ENCODE measurements at regions not wholly inside any gene's neighbourhood (a gene's known extent, or its start where the extent isn't known, plus 50 kb on each side); places are given as distances from the start of the nearest gene placed in this dataset.

- no peaks in the 10 kb centered on the region for H3K9me3 ChIP-seq
- no peaks in the 10 kb centered on the region for H3K36me3 ChIP-seq
- H3K27me3 ChIP-seq = no peaks in the 10 kb centered on the region
- no peak overlapping the region for H3K27ac ChIP-seq
- ATAC-seq = no peak
- TF ChIP-seq CTCF (IDR thresholded peaks at IDR 0.05) (no peak), POLR2AphosphoS5 (IDR thresholded peaks at IDR 0.05) (no peak), POLR2A (IDR thresholded peaks at IDR 0.05) (no peak), EP300 (IDR thresholded peaks at IDR 0.05) (no peak)
- H3K4me1 ChIP-seq = no peaks in the 10 kb centered on the region
- WGBS, 2 donors (ENCODE audit: low coverage in 1 of 2) = 77 to 87% methylated on average over 4 to 5 of the region's 5 CpGs
- no peak overlapping the region for H3K4me3 ChIP-seq
Observed at GRCh38 chr20:55888685-55889084, 116.6 kb downstream of the CBLN4 start.

GRCh38 chr20:55882910-55883309 is 122.4 kb downstream of the CBLN4 start:
- no peak for TF ChIP-seq EP300 (IDR thresholded peaks at IDR 0.05)
- TF ChIP-seq POLR2AphosphoS5 (IDR thresholded peaks at IDR 0.05) = no peak
- TF ChIP-seq POLR2A (IDR thresholded peaks at IDR 0.05) = no peak
- TF ChIP-seq CTCF (IDR thresholded peaks at IDR 0.05) = no peak
- Histone ChIP-seq H3K36me3 (no peaks in the 10 kb centered on the region), H3K27me3 (no peaks in the 10 kb centered on the region), H3K4me1 (no peaks in the 10 kb centered on the region), H3K9me3 (no peaks in the 10 kb centered on the region), H3K4me3 (no peak overlapping the region), H3K27ac (no peak overlapping the region)
- WGBS, 2 donors (ENCODE audit: low coverage in 1 of 2) = 50 to 67% methylated on average over 1 of the region's 3 CpGs
- ATAC-seq = no peak

GRCh38 chr20:55882286-55882685 is 123.0 kb downstream of the CBLN4 start:
- WGBS, 2 donors (ENCODE audit: low coverage in 1 of 2) = 62 to 80% methylated on average over 1 of the region's 1 CpG
- Histone ChIP-seq H3K27ac (no peak overlapping the region), H3K4me3 (no peak overlapping the region), H3K9me3 (no peaks in the 10 kb centered on the region), H3K36me3 (no peaks in the 10 kb centered on the region), H3K27me3 (no peaks in the 10 kb centered on the region), H3K4me1 (no peaks in the 10 kb centered on the region)
- TF ChIP-seq CTCF (IDR thresholded peaks at IDR 0.05) (no peak), EP300 (IDR thresholded peaks at IDR 0.05) (no peak), POLR2A (IDR thresholded peaks at IDR 0.05) (no peak), POLR2AphosphoS5 (IDR thresholded peaks at IDR 0.05) (no peak)
- ATAC-seq = no peak

- Histone ChIP-seq H3K9me3 (no peaks in the 10 kb centered on the region), H3K27me3 (no peaks in the 10 kb centered on the region), H3K27ac (no peak overlapping the region), H3K4me1 (no peaks in the 10 kb centered on the region), H3K36me3 (no peaks in the 10 kb centered on the region), H3K4me3 (no peak overlapping the region)
- ATAC-seq = no peak
- no peak for TF ChIP-seq POLR2AphosphoS5 (IDR thresholded peaks at IDR 0.05)
- TF ChIP-seq CTCF (IDR thresholded peaks at IDR 0.05) = no peak
- TF ChIP-seq POLR2A (IDR thresholded peaks at IDR 0.05) = no peak
- TF ChIP-seq EP300 (IDR thresholded peaks at IDR 0.05) = no peak
- 48 to 61% methylated on average over 4 of the region's 4 CpGs for WGBS, 2 donors (ENCODE audit: low coverage in 1 of 2)
Observed at GRCh38 chr20:55881204-55881603, 124.1 kb downstream of the CBLN4 start.

- Histone ChIP-seq H3K27ac (no peak overlapping the region), H3K36me3 (no peaks in the 10 kb centered on the region), H3K4me3 (no peak overlapping the region), H3K27me3 (no peaks in the 10 kb centered on the region), H3K9me3 (no peaks in the 10 kb centered on the region), H3K4me1 (no peaks in the 10 kb centered on the region)
- no peak for TF ChIP-seq EP300 (IDR thresholded peaks at IDR 0.05)
- no peak for TF ChIP-seq POLR2AphosphoS5 (IDR thresholded peaks at IDR 0.05)
- no peak for TF ChIP-seq CTCF (IDR thresholded peaks at IDR 0.05)
- no peak for TF ChIP-seq POLR2A (IDR thresholded peaks at IDR 0.05)
- ATAC-seq = no peak
- WGBS, 2 donors (ENCODE audit: low coverage in 1 of 2) = 20 to 40% methylated on average over 1 to 4 of the region's 4 CpGs
Observed at GRCh38 chr20:55880361-55880760, 125.0 kb downstream of the CBLN4 start.
